HS-5 (cell line): ENCODE measurements at regions not wholly inside any gene's neighbourhood (a gene's known extent, or its start where the extent isn't known, plus 50 kb on each side); places are given as distances from the start of the nearest gene placed in this dataset.

Experiments used
- DNase-seq: peaks from one replicate; pipeline ENCODE4 v3.0.0-alpha.2; 2012; ENCODE audit warnings: low read depth

GRCh38 chr2:236932831-236933361 is 152.8 kb upstream of the COPS8 start:
- no peak for DNase-seq

- no peak for DNase-seq
Observed at GRCh38 chr2:236934166-236934565, 151.5 kb upstream of the COPS8 start.

- no peak for DNase-seq
Observed at GRCh38 chr2:236934656-236935055, 151.0 kb upstream of the COPS8 start.

GRCh38 chr2:236935083-236935482 is 150.6 kb upstream of the COPS8 start:
- no peak for DNase-seq

- no peak for DNase-seq
Observed at GRCh38 chr2:236935631-236936445, 149.9 kb upstream of the COPS8 start.

- no peak for DNase-seq
Observed at GRCh38 chr2:236936446-236936940, 149.2 kb upstream of the COPS8 start.

GRCh38 chr2:236938126-236938525 is 147.6 kb upstream of the COPS8 start:
- no peak for DNase-seq

GRCh38 chr2:236939271-236939670 is 146.4 kb upstream of the COPS8 start:
- DNase-seq, result no peak

GRCh38 chr2:236939721-236940231 is 145.9 kb upstream of the COPS8 start:
- no peak for DNase-seq

GRCh38 chr2:236940497-236940896 is 145.2 kb upstream of the COPS8 start:
- no peak for DNase-seq

GRCh38 chr2:236940916-236941520 is 144.7 kb upstream of the COPS8 start:
- DNase-seq, result no peak

- no peak for DNase-seq
Observed at GRCh38 chr2:236941551-236941950, 144.1 kb upstream of the COPS8 start.

- no peak for DNase-seq
Observed at GRCh38 chr2:236942554-236942953, 143.1 kb upstream of the COPS8 start.

GRCh38 chr2:236943068-236943467 is 142.6 kb upstream of the COPS8 start:
- no peak for DNase-seq

GRCh38 chr2:236943841-236944513 is 141.7 kb upstream of the COPS8 start:
- DNase-seq, result no peak

GRCh38 chr2:236944561-236944960 is 141.1 kb upstream of the COPS8 start:
- DNase-seq, result no peak

- no peak for DNase-seq
Observed at GRCh38 chr2:236945431-236946016, 140.2 kb upstream of the COPS8 start.

GRCh38 chr2:236946871-236947270 is 138.8 kb upstream of the COPS8 start:
- no peak for DNase-seq

GRCh38 chr2:236947294-236947693 is 138.4 kb upstream of the COPS8 start:
- DNase-seq, result no peak

- DNase-seq, result no peak
Observed at GRCh38 chr2:236947896-236948295, 137.8 kb upstream of the COPS8 start.

- DNase-seq, result no peak
Observed at GRCh38 chr2:236949089-236949905, 136.4 kb upstream of the COPS8 start.
